ENCODE measurements at regions not wholly inside any gene's neighbourhood (a gene's known extent, or its start where the extent isn't known, plus 50 kb on each side); places are given as distances from the start of the nearest gene placed in this dataset.
"Not testable (repeated sequence)": the region's sequence is repeated elsewhere in the genome, so short reads cannot be mapped to it uniquely, and the experiment has no call there.

- no peak overlapping the region for H3K27ac ChIP-seq
- TF ChIP-seq CTCF (conservative IDR thresholded peaks at IDR 0.05) = no peak
Measured at GRCh38 chr13:62483774-62484173, 1068.1 kb upstream of the PCDH20 start.

GRCh38 chr13:62482351-62482750 is 1066.7 kb upstream of the PCDH20 start:
- TF ChIP-seq CTCF (conservative IDR thresholded peaks at IDR 0.05) = no peak
- H3K27ac ChIP-seq = no peak overlapping the region

GRCh38 chr13:62473944-62474237 is 1058.2 kb upstream of the PCDH20 start:
- H3K27ac ChIP-seq = no peak overlapping the region
- TF ChIP-seq CTCF (conservative IDR thresholded peaks at IDR 0.05) = no peak

- TF ChIP-seq CTCF (conservative IDR thresholded peaks at IDR 0.05) = no peak
- H3K27ac ChIP-seq = no peak overlapping the region
Measured at GRCh38 chr13:62473190-62473943, 1057.7 kb upstream of the PCDH20 start.

GRCh38 chr13:62453761-62454160 is 1038.1 kb upstream of the PCDH20 start:
- no peak for TF ChIP-seq CTCF (conservative IDR thresholded peaks at IDR 0.05)
- H3K27ac ChIP-seq = no peak overlapping the region

- no peak for TF ChIP-seq CTCF (conservative IDR thresholded peaks at IDR 0.05)
- no peak overlapping the region for H3K27ac ChIP-seq
Measured at GRCh38 chr13:62450759-62451158, 1035.1 kb upstream of the PCDH20 start.

GRCh38 chr13:62447771-62448382 is 1032.2 kb upstream of the PCDH20 start:
- not testable (repeated sequence) for H3K27ac ChIP-seq

GRCh38 chr13:62444805-62445204 is 1029.2 kb upstream of the PCDH20 start:
- no peak overlapping the region for H3K27ac ChIP-seq
- no peak for TF ChIP-seq CTCF (conservative IDR thresholded peaks at IDR 0.05)
